Natural killer cell (primary cell): ENCODE measurements at regions not wholly inside any gene's neighbourhood (a gene's known extent, or its start where the extent isn't known, plus 50 kb on each side); places are given as distances from the start of the nearest gene placed in this dataset.

ENCODE experiments used
- ATAC-seq, 3 donors: fragments of 150-1000 bp in 2 of 3; fragments of 200-7000 bp in 1 of 3; cut with Tn5 transposase; 1 replicate in 1 of 3; 2 replicates in 2 of 3; pipeline ENCODE4 v1.10.0; 2021; ENCODE audit warnings: mild to moderate bottlenecking in 2 of 3, moderate library complexity in 2 of 3
- DNase-seq, 2 donors: peaks; one replicate each; pipeline versions ENCODE4 v3.0.0 to v3.0.0-alpha.2; 2013 to 2021; ENCODE audit warnings: mixed read lengths in 1 of 2
- H3K27ac ChIP-seq: one replicate; pipeline ENCODE4 v1.5.1; 2013; ENCODE audit warnings: mild to moderate bottlenecking, low read length
- H3K27me3 ChIP-seq: one replicate; pipeline ENCODE4 v1.6.1; 2013; ENCODE audit warnings: low read length; ENCODE audit not compliant: control insufficient read depth, insufficient read depth
- H3K36me3 ChIP-seq: one replicate; pipeline ENCODE4 v1.6.1; 2013; ENCODE audit warnings: low read length; ENCODE audit not compliant: control insufficient read depth, insufficient read depth
- H3K4me1 ChIP-seq: one replicate; pipeline ENCODE4 v1.6.1; 2013; ENCODE audit warnings: low read length; ENCODE audit not compliant: control insufficient read depth, insufficient read depth
- H3K4me3 ChIP-seq: one replicate; pipeline ENCODE4 v1.5.1; 2013; ENCODE audit warnings: low read length
- H3K9me3 ChIP-seq: one replicate; pipeline ENCODE4 v1.6.1; 2013; ENCODE audit warnings: low read length; ENCODE audit not compliant: control insufficient read depth, insufficient read depth
- H3K27ac Mint-ChIP-seq, 2 donors: one replicate each; pipeline ENCODE4 v1.8.0; 2022; ENCODE audit warnings: mild to moderate bottlenecking in 2 of 2, mixed read lengths in 2 of 2, moderate library complexity in 1 of 2
- H3K27me3 Mint-ChIP-seq, 2 donors: one replicate each; pipeline ENCODE4 v1.8.0; 2022; ENCODE audit warnings: low read depth in 2 of 2, mixed read lengths in 2 of 2
- H3K36me3 Mint-ChIP-seq: one replicate; pipeline ENCODE4 v1.8.0; 2022; ENCODE audit warnings: mixed read lengths
- H3K4me1 Mint-ChIP-seq, 2 donors: one replicate each; pipeline ENCODE4 v1.8.0; 2022; ENCODE audit warnings: mixed read lengths in 2 of 2
- H3K4me3 Mint-ChIP-seq: one replicate; pipeline ENCODE4 v1.8.0; 2022; ENCODE audit warnings: mild to moderate bottlenecking, moderate library complexity, mixed read lengths
- H3K9me3 Mint-ChIP-seq, 2 donors: one replicate each; pipeline ENCODE4 v1.8.0; 2022; ENCODE audit warnings: mixed read lengths in 2 of 2
- WGBS: methylation state at CpG from one replicate; pipeline ENCODE4 v1.1.7; 2013; ENCODE audit warnings: missing lambda C conversion rate; ENCODE audit not compliant: insufficient coverage; 5-methylcytosine and 5-hydroxymethylcytosine counted together
- intact Hi-C: fragments of 100-400 bp; cut with micrococcal nuclease; formaldehyde crosslinking; loops from one replicate; pipeline ENCODE4 v1.14.2; 2022
- TF ChIP-seq, protein P1 (sequence below): fragments of 200-600 bp; IDR thresholded peaks from one replicate; pipeline ENCODE4 v1.8.0; 2022; ENCODE audit warnings: antibody characterized with exemption

DNA sequence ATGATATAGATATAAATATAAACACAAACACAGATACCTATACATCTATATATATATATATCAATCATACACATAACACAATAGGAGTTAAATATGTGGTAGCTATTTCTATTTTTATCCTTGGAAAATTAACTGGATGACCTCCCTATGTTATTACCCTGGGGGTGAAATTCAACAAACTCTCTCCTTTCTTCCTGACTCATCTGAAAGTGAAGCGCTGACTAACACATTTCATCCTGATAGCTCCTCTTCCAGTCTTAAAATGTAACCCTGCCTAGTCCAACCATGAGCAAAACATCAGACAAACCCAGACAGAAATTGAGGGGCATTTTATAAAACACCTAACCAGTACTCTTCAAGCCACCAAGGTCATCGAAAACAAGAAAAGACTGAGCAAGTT is 220.6 kb upstream of the ISX start:
- Histone ChIP-seq H3K4me1 (no peaks in the 10 kb centered on the region), H3K36me3 (no peaks in the 10 kb centered on the region), H3K9me3 (no peaks in the 10 kb centered on the region), H3K27me3 (no peaks in the 10 kb centered on the region), H3K27ac (no peak overlapping the region), H3K4me3 (no peak overlapping the region)
- TF ChIP-seq, protein P1, sequence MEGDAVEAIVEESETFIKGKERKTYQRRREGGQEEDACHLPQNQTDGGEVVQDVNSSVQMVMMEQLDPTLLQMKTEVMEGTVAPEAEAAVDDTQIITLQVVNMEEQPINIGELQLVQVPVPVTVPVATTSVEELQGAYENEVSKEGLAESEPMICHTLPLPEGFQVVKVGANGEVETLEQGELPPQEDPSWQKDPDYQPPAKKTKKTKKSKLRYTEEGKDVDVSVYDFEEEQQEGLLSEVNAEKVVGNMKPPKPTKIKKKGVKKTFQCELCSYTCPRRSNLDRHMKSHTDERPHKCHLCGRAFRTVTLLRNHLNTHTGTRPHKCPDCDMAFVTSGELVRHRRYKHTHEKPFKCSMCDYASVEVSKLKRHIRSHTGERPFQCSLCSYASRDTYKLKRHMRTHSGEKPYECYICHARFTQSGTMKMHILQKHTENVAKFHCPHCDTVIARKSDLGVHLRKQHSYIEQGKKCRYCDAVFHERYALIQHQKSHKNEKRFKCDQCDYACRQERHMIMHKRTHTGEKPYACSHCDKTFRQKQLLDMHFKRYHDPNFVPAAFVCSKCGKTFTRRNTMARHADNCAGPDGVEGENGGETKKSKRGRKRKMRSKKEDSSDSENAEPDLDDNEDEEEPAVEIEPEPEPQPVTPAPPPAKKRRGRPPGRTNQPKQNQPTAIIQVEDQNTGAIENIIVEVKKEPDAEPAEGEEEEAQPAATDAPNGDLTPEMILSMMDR, result no peak
- H3K27me3 Mint-ChIP-seq, result peaks cover 3 to 7% of the 10 kb centered on the region in 2 donors
- DNase-seq (no peak), ATAC-seq (no peak)
- H3K4me1 Mint-ChIP-seq, result no peaks in the 10 kb centered on the region
- H3K27ac Mint-ChIP-seq, result no peak overlapping the region
- H3K9me3 Mint-ChIP-seq, result peaks cover 0 to 4% of the 10 kb centered on the region in 2 donors
- WGBS, result 97% methylated on average over 2 of the region's 2 CpGs
- intact Hi-C loops, result no loop called here
- H3K4me3 Mint-ChIP-seq, result no peak overlapping the region
- no peaks in the 10 kb centered on the region for H3K36me3 Mint-ChIP-seq

DNA sequence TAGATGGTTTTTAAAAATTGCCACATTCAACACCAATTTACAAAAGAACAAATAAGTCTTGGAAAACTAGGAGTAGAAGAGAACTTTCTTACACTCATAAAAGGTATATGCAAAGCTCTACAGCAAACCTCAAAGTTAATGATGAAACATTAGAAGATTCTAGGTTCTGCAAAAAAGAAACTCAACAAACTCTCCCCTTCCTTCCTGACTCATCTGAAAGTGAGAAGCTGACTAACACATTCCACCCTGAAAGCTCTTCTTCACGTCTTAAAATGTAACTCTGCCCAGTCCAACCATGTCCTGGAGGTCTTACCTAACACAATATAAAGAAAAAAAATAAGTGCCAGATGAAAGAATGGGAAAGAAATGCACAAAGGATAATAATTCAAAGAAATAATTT is 218.9 kb upstream of the ISX start:
- Mint-ChIP-seq H3K36me3 (no peaks in the 10 kb centered on the region), H3K27ac (no peak overlapping the region), H3K27me3 (peaks cover 6 to 9% of the 10 kb centered on the region in 2 donors), H3K4me1 (no peaks in the 10 kb centered on the region), H3K9me3 (peaks cover 0 to 4% of the 10 kb centered on the region in 2 donors), H3K4me3 (no peak overlapping the region)
- Histone ChIP-seq H3K4me3 (no peak overlapping the region), H3K27me3 (no peaks in the 10 kb centered on the region), H3K4me1 (no peaks in the 10 kb centered on the region), H3K36me3 (no peaks in the 10 kb centered on the region), H3K27ac (no peak overlapping the region), H3K9me3 (no peaks in the 10 kb centered on the region)
- intact Hi-C loops, result no loop called here
- whole genome bisulfite sequencing, result 0% methylated on average over 1 of the region's 1 CpG
- ATAC-seq (no peak), DNase-seq (no peak)
- TF ChIP-seq, protein P1, result no peak

DNA sequence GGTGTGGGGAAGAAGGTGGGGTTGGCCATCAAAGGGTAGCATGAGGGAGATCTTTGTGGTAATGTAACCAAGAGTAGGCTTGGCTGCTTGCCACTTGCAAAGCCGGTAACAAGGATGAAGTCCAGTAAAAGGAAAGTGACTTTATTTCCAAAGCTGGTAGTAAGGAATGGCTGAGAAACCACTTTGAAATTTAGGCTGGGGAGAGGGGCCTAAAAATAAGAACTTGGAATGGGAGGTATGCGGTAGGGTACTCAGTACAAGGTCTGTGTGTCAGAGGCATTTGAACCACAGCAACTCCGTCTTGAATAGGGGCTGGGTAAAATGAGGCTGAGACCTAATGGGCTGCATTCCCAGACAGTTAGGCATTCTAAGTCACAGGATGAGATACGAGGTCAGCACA is 216.0 kb upstream of the ISX start:
- Histone ChIP-seq H3K27ac (no peak overlapping the region), H3K36me3 (no peaks in the 10 kb centered on the region), H3K4me3 (no peak overlapping the region), H3K4me1 (no peaks in the 10 kb centered on the region), H3K9me3 (no peaks in the 10 kb centered on the region), H3K27me3 (no peaks in the 10 kb centered on the region)
- Mint-ChIP-seq H3K4me3 (no peak overlapping the region), H3K27me3 (peaks cover 6 to 17% of the 10 kb centered on the region in 2 donors), H3K4me1 (no peaks in the 10 kb centered on the region), H3K36me3 (no peaks in the 10 kb centered on the region), H3K27ac (no peak overlapping the region), H3K9me3 (peaks cover 0 to 4% of the 10 kb centered on the region in 2 donors)
- ATAC-seq (no peak), DNase-seq (no peak)
- WGBS, result 65% methylated on average over 4 of the region's 4 CpGs
- intact Hi-C loops, result no loop called here
- TF ChIP-seq, protein P1, result no peak

DNA sequence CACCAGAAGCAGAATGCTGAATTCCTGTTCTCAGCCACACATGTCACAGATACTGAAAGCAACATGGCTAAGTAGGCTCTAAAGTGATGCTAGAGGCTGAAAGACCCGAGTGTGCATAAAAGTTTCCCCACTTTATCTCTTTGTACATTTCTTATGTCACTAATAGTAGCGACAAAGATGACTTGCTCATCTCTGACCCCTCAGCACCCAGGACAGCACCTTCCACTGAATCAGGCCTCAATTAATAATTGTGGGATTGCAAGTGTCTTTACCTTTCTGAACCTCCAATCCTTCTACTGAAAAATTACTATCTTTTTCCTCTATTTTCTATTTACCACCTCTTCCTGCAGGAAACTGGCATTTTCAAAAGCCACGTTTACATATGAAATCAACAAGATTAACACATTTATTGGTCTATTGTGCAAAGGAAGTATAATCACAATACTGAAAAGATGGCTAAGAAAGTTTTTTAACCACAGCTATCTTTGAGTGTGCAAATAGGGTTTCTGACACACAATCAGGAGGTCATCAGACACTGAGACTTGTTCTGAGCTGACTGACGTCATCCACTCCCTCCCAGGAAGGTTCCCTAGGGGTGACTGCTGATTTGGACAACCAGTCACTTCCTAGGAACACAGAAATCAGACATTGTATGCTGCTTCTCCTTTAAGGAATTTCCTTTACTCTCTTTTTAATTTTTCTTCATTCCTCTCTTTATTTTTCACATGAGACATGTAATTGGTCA is 213.9 kb upstream of the ISX start:
- peaks cover 6 to 17% of the 10 kb centered on the region in 2 donors for H3K27me3 Mint-ChIP-seq
- H3K4me3 ChIP-seq, result no peak overlapping the region
- TF ChIP-seq, protein P1, result no peak
- no peak overlapping the region for H3K27ac Mint-ChIP-seq
- no peak for DNase-seq
- H3K27me3 ChIP-seq, result no peaks in the 10 kb centered on the region
- WGBS, result 61% methylated on average over 3 of the region's 4 CpGs
- H3K4me1 Mint-ChIP-seq, result no peaks in the 10 kb centered on the region
- peaks cover 0 to 4% of the 10 kb centered on the region in 2 donors for H3K9me3 Mint-ChIP-seq
- no peaks in the 10 kb centered on the region for H3K9me3 ChIP-seq
- H3K4me1 ChIP-seq, result no peaks in the 10 kb centered on the region
- H3K36me3 Mint-ChIP-seq, result no peaks in the 10 kb centered on the region
- intact Hi-C loops, result no loop called here
- no peaks in the 10 kb centered on the region for H3K36me3 ChIP-seq
- no peak overlapping the region for H3K27ac ChIP-seq
- no peak for ATAC-seq
- no peak overlapping the region for H3K4me3 Mint-ChIP-seq
